HG03342 (cell line): ENCODE measurements at regions not wholly inside any gene's neighbourhood (a gene's known extent, or its start where the extent isn't known, plus 50 kb on each side); places are given as distances from the start of the nearest gene placed in this dataset.
"Not testable (repeated sequence)": the region's sequence is repeated elsewhere in the genome, so short reads cannot be mapped to it uniquely, and the experiment has no call there.

Experiments used
- ATAC-seq: cut with Tn5 transposase; IDR thresholded peaks from one replicate; pipeline ENCODE4 v1.9.1; 2021; ENCODE audit warnings: mild to moderate bottlenecking, moderate library complexity; ENCODE audit not compliant: unreplicated experiment

- ATAC-seq: no peak
These were observed 170.1 kb downstream of the RPRM start for GRCh38 chr2:153308466-153308865.

- ATAC-seq: no peak
These were observed 171.3 kb downstream of the RPRM start for GRCh38 chr2:153307223-153307622.

- ATAC-seq: no peak
These were observed 178.8 kb downstream of the RPRM start for GRCh38 chr2:153299809-153300208.

- no peak for ATAC-seq
These were observed 179.3 kb downstream of the RPRM start for GRCh38 chr2:153299217-153299616.

- ATAC-seq: no peak
These were observed 184.3 kb downstream of the RPRM start for GRCh38 chr2:153294199-153294786.

GRCh38 chr2:153291718-153292117 is 186.8 kb downstream of the RPRM start:
- no peak for ATAC-seq

GRCh38 chr2:153287109-153287801 is 191.3 kb downstream of the RPRM start:
- peak; percentile 50 for ATAC-seq

GRCh38 chr2:153268941-153269461 is 209.6 kb downstream of the RPRM start:
- no peak for ATAC-seq

GRCh38 chr2:153256876-153257275 is 221.7 kb downstream of the RPRM start:
- ATAC-seq: not testable (repeated sequence)

GRCh38 chr2:153246636-153247035 is 231.9 kb downstream of the RPRM start:
- ATAC-seq: not testable (repeated sequence)

- peak; percentile 90 for ATAC-seq
These were observed 243.0 kb downstream of the RPRM start for GRCh38 chr2:153235516-153235915.

- ATAC-seq: peak; percentile 33
These were observed 246.1 kb downstream of the RPRM start for GRCh38 chr2:153232464-153232863.

- ATAC-seq: no peak
These were observed 247.6 kb downstream of the RPRM start for GRCh38 chr2:153230977-153231376.

- ATAC-seq: no peak
These were observed 249.7 kb downstream of the RPRM start for GRCh38 chr2:153228904-153229303.

- no peak for ATAC-seq
These were observed 250.6 kb downstream of the RPRM start for GRCh38 chr2:153227981-153228380.

GRCh38 chr2:153222231-153223165 is 256.1 kb downstream of the RPRM start:
- no peak for ATAC-seq

GRCh38 chr2:153221506-153221905 is 257.1 kb downstream of the RPRM start:
- ATAC-seq: no peak

GRCh38 chr2:153221087-153221486 is 257.5 kb downstream of the RPRM start:
- ATAC-seq: no peak

- no peak for ATAC-seq
These were observed 259.7 kb downstream of the RPRM start for GRCh38 chr2:153218851-153219250.

GRCh38 chr2:153214337-153214736 is 264.2 kb downstream of the RPRM start:
- ATAC-seq: no peak

- ATAC-seq: peak; percentile 79
These were observed 265.5 kb downstream of the RPRM start for GRCh38 chr2:153213022-153213421.
